ENCODE measurements at regions not wholly inside any gene's neighbourhood (a gene's known extent, or its start where the extent isn't known, plus 50 kb on each side); places are given as distances from the start of the nearest gene placed in this dataset.

DNA sequence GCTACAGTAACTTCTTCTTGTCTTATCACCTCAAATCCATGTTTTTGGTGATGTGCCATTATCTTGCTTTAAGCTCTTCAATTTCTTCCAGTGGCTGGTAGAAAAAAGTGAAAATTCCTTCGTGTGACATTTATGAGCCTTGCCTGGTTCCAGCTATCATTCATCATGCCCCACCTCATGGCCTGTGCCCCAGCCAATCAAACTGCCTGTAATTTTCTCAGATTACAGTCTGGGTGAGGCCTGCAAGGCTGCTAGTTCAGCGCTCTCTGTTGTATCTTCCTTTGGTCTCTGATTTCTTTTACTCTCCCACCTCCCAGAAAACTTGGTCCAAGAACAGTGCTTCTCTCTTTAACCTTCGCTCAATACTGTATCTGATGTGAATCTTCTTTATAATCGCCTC lies 249.3 kb upstream of the ZNF717 start:
- intact Hi-C loops (cut with micrococcal nuclease; ENCODE audit: unreplicated experiment) = no loop called here
- Histone ChIP-seq H3K4me1 (ENCODE audit: control insufficient read depth, insufficient read depth, low read length) (no peaks in the 10 kb centered on the region), H3K9me3 (ENCODE audit: control insufficient read depth, insufficient read depth, low read depth, low read length) (no peaks in the 10 kb centered on the region), H3K4me3 (ENCODE audit: low read depth in 2 of 2, low read length in 2 of 2) (no peak overlapping the region), H3K36me3 (ENCODE audit: control insufficient read depth, insufficient read depth, low read length) (no peaks in the 10 kb centered on the region), H3K27me3 (ENCODE audit: control insufficient read depth, insufficient read depth, low read length) (no peaks in the 10 kb centered on the region), H3K27ac (ENCODE audit: low read length) (no peak overlapping the region)
- TF ChIP-seq TCF7L2 (IDR thresholded peaks at IDR 0.05; ENCODE audit: low read depth, low read length) (no peak), POLR2AphosphoS5 (IDR thresholded peaks at IDR 0.05; ENCODE audit: low read depth, low read length) (no peak), CTCF (IDR thresholded peaks at IDR 0.05) (no peak), SIN3A (IDR thresholded peaks at IDR 0.05; ENCODE audit: borderline replicate concordance, insufficient read depth, low read depth, low read length) (no peak)
- TF ChIP-seq, protein P1, sequence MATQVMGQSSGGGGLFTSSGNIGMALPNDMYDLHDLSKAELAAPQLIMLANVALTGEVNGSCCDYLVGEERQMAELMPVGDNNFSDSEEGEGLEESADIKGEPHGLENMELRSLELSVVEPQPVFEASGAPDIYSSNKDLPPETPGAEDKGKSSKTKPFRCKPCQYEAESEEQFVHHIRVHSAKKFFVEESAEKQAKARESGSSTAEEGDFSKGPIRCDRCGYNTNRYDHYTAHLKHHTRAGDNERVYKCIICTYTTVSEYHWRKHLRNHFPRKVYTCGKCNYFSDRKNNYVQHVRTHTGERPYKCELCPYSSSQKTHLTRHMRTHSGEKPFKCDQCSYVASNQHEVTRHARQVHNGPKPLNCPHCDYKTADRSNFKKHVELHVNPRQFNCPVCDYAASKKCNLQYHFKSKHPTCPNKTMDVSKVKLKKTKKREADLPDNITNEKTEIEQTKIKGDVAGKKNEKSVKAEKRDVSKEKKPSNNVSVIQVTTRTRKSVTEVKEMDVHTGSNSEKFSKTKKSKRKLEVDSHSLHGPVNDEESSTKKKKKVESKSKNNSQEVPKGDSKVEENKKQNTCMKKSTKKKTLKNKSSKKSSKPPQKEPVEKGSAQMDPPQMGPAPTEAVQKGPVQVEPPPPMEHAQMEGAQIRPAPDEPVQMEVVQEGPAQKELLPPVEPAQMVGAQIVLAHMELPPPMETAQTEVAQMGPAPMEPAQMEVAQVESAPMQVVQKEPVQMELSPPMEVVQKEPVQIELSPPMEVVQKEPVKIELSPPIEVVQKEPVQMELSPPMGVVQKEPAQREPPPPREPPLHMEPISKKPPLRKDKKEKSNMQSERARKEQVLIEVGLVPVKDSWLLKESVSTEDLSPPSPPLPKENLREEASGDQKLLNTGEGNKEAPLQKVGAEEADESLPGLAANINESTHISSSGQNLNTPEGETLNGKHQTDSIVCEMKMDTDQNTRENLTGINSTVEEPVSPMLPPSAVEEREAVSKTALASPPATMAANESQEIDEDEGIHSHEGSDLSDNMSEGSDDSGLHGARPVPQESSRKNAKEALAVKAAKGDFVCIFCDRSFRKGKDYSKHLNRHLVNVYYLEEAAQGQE (IDR thresholded peaks at IDR 0.05; ENCODE audit: insufficient read depth in 1 of 2, low read depth in 2 of 2, low read length in 1 of 2) = no peak
- BruUV-seq (replicated peaks) = no TSS peak
- POLR2A ChIA-PET = no interaction called here
- CTCF ChIA-PET = no interaction called here
- ATAC-seq = no peak
- in situ Hi-C loops (cut with HindIII; ENCODE audit: low pct_unique_long_range_greater_than_20kb, low sequenced_read_pairs) = no loop called here
- DNase-seq (ENCODE audit: low read depth, low spot score) = no peak

- Histone ChIP-seq H3K27me3 (ENCODE audit: control insufficient read depth, insufficient read depth, low read length) (no peaks in the 10 kb centered on the region), H3K36me3 (ENCODE audit: control insufficient read depth, insufficient read depth, low read length) (no peaks in the 10 kb centered on the region), H3K27ac (ENCODE audit: low read length) (no peak overlapping the region), H3K4me3 (ENCODE audit: low read depth in 2 of 2, low read length in 2 of 2) (no peak overlapping the region), H3K9me3 (ENCODE audit: control insufficient read depth, insufficient read depth, low read depth, low read length) (no peaks in the 10 kb centered on the region), H3K4me1 (ENCODE audit: control insufficient read depth, insufficient read depth, low read length) (no peaks in the 10 kb centered on the region)
- BruUV-seq (replicated peaks) = no TSS peak
- intact Hi-C loops (cut with micrococcal nuclease; ENCODE audit: unreplicated experiment) (no loop called here), in situ Hi-C loops (cut with HindIII; ENCODE audit: low pct_unique_long_range_greater_than_20kb, low sequenced_read_pairs) (no loop called here)
- ATAC-seq (no peak), DNase-seq (ENCODE audit: low read depth, low spot score) (no peak)
- ChIA-PET CTCF (no interaction called here), POLR2A (no interaction called here)
- TF ChIP-seq TCF7L2 (IDR thresholded peaks at IDR 0.05; ENCODE audit: low read depth, low read length) (no peak), CTCF (IDR thresholded peaks at IDR 0.05) (no peak), POLR2AphosphoS5 (IDR thresholded peaks at IDR 0.05; ENCODE audit: low read depth, low read length) (no peak), SIN3A (IDR thresholded peaks at IDR 0.05; ENCODE audit: borderline replicate concordance, insufficient read depth, low read depth, low read length) (no peak)
- TF ChIP-seq, protein P1 (IDR thresholded peaks at IDR 0.05; ENCODE audit: insufficient read depth in 1 of 2, low read depth in 2 of 2, low read length in 1 of 2) = no peak
Observed at GRCh38 chr3:76035117-76035516, 249.8 kb upstream of the ZNF717 start.

Data from Panc1 (cell line).